GM03348 (cell line): ENCODE measurements at regions not wholly inside any gene's neighbourhood (a gene's known extent, or its start where the extent isn't known, plus 50 kb on each side); places are given as distances from the start of the nearest gene placed in this dataset.
"Not testable (repeated sequence)": the region's sequence is repeated elsewhere in the genome, so short reads cannot be mapped to it uniquely, and the experiment has no call there.

ENCODE experiments used
- DNase-seq: peaks from one replicate; pipeline ENCODE4 v3.0.0; 2012; ENCODE audit warnings: low spot score

- no peak for DNase-seq
Observed at GRCh38 chr4:154032914-154033313, 244.0 kb upstream of the SFRP2 start.

GRCh38 chr4:154030746-154031145 is 241.9 kb upstream of the SFRP2 start:
- no peak for DNase-seq

GRCh38 chr4:154030152-154030551 is 241.3 kb upstream of the SFRP2 start:
- DNase-seq = no peak

- DNase-seq = no peak
Observed at GRCh38 chr4:154029171-154029570, 240.3 kb upstream of the SFRP2 start.

GRCh38 chr4:154025110-154025509 is 236.2 kb upstream of the SFRP2 start:
- no peak for DNase-seq

- DNase-seq = no peak
Observed at GRCh38 chr4:154024097-154024694, 235.3 kb upstream of the SFRP2 start.

- not testable (repeated sequence) for DNase-seq
Observed at GRCh38 chr4:154023671-154024070, 234.8 kb upstream of the SFRP2 start.

- no peak for DNase-seq
Observed at GRCh38 chr4:154019811-154020210, 230.9 kb upstream of the SFRP2 start.

GRCh38 chr4:154018659-154019058 is 229.8 kb upstream of the SFRP2 start:
- DNase-seq = no peak

GRCh38 chr4:154015578-154015977 is 226.7 kb upstream of the SFRP2 start:
- DNase-seq = no peak

- no peak for DNase-seq
Observed at GRCh38 chr4:154014407-154015321, 225.8 kb upstream of the SFRP2 start.

- no peak for DNase-seq
Observed at GRCh38 chr4:154013576-154013975, 224.7 kb upstream of the SFRP2 start.

- DNase-seq = peak; percentile 61
Observed at GRCh38 chr4:154010371-154010770, 221.5 kb upstream of the SFRP2 start.

GRCh38 chr4:154009788-154010187 is 220.9 kb upstream of the SFRP2 start:
- DNase-seq = no peak

- no peak for DNase-seq
Observed at GRCh38 chr4:154009191-154009590, 220.3 kb upstream of the SFRP2 start.

GRCh38 chr4:154005171-154005520 is 216.3 kb upstream of the SFRP2 start:
- DNase-seq = no peak

- DNase-seq = peak; percentile 88
Observed at GRCh38 chr4:154004507-154005170, 215.8 kb upstream of the SFRP2 start.

GRCh38 chr4:154004016-154004415 is 215.1 kb upstream of the SFRP2 start:
- DNase-seq = peak; percentile 25

GRCh38 chr4:154003378-154003777 is 214.5 kb upstream of the SFRP2 start:
- DNase-seq = no peak

- DNase-seq = no peak
Observed at GRCh38 chr4:154001193-154001592, 212.3 kb upstream of the SFRP2 start.

- DNase-seq = no peak
Observed at GRCh38 chr4:153997516-153997915, 208.6 kb upstream of the SFRP2 start.

- DNase-seq = no peak
Observed at GRCh38 chr4:153989505-153989904, 200.6 kb upstream of the SFRP2 start.
